ENCODE measurements at regions not wholly inside any gene's neighbourhood (a gene's known extent, or its start where the extent isn't known, plus 50 kb on each side); places are given as distances from the start of the nearest gene placed in this dataset.
A peak's percentile ranks its signal among the peaks of the same experiment; 100 is the strongest.

- no peak for TF ChIP-seq CTCF (IDR thresholded peaks at IDR 0.05)
- no peak for TF ChIP-seq POLR2A (IDR thresholded peaks at IDR 0.05)
- Histone ChIP-seq H3K9me3 (no peaks in the 10 kb centered on the region), H3K27me3 (peaks cover 0 to 53% of the 10 kb centered on the region in 2 donors), H3K4me1 (peaks cover 0 to 30% (median 2%) of the 10 kb centered on the region in 4 donors), H3K36me3 (no peaks in the 10 kb centered on the region), H3K27ac (no peak overlapping the region), H3K4me3 (no peak overlapping the region)
- DNase-seq: no peak
These were observed 128.4 kb downstream of the TMEM174 start for GRCh38 chr5:73301208-73301901.

- Histone ChIP-seq H3K9me3 (no peaks in the 10 kb centered on the region), H3K27ac (no peak overlapping the region), H3K27me3 (peaks cover 0 to 53% of the 10 kb centered on the region in 2 donors), H3K4me3 (no peak overlapping the region), H3K4me1 (peaks cover 0 to 30% (median 2%) of the 10 kb centered on the region in 4 donors), H3K36me3 (no peaks in the 10 kb centered on the region)
- no peak for TF ChIP-seq CTCF (IDR thresholded peaks at IDR 0.05)
- no peak for TF ChIP-seq POLR2A (IDR thresholded peaks at IDR 0.05)
- no peak for DNase-seq
These were observed 127.6 kb downstream of the TMEM174 start for GRCh38 chr5:73300337-73301207.

DNA sequence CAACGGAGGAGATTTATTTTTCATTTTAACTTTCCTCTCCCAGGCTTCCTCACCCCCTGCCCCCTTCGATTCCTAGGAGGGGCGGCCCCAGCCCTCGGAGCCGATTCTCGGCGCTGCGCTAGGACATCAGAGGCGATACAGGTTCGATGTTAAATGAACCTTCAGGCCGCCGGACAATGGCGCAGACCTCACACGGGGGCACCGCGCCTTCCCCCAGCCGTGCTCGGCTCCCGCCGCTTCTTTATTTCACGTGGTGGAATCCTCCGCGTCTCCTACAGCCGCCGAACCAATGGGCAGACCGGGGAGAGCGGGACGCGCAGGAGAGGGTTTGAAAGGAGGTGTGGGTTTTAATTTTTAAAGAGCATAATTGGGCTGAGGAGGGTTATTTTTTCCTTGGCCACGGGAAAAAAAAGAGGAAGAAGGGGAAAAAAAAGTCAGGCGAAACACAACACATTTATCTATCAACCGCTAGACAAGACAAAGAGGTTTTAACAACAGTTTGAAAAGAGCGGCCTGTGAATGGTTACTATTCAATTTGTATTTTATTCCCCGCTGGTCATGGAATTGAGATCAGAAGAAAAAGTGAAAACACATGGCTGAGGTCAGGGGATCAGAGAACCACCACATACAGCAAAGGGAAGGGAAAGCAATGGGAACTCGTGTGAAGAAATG, 126.8 kb downstream of the TMEM174 start:
- no peak for DNase-seq
- H3K27me3 ChIP-seq: peaks cover 0 to 53% of the 10 kb centered on the region in 2 donors
- H3K9me3 ChIP-seq: no peaks in the 10 kb centered on the region
- TF ChIP-seq POLR2A (IDR thresholded peaks at IDR 0.05) (no peak), CTCF (IDR thresholded peaks at IDR 0.05) (no peak)
- H3K4me1 ChIP-seq: peaks cover 0 to 30% (median 2%) of the 10 kb centered on the region in 4 donors
- no peak overlapping the region for H3K4me3 ChIP-seq
- no peaks in the 10 kb centered on the region for H3K36me3 ChIP-seq
- H3K27ac ChIP-seq: no peak overlapping the region

- Histone ChIP-seq H3K4me1 (peaks cover 0 to 30% (median 2%) of the 10 kb centered on the region in 4 donors), H3K36me3 (no peaks in the 10 kb centered on the region), H3K9me3 (no peaks in the 10 kb centered on the region), H3K27ac (no peak overlapping the region), H3K27me3 (peaks cover 0 to 53% of the 10 kb centered on the region in 2 donors), H3K4me3 (peak overlapping the region in 2 of 4 donors; percentile 26 to 30)
- TF ChIP-seq CTCF (IDR thresholded peaks at IDR 0.05) (peak in 3 of 6 experiments; percentile 44 to 52 (median 44)), POLR2A (IDR thresholded peaks at IDR 0.05) (no peak)
- DNase-seq: peak in 1 of 3 donors; percentile 63
These were observed 126.0 kb downstream of the TMEM174 start for GRCh38 chr5:73298772-73299630.

Measured in Peyer's patch (tissue), 4 donors.